H9 (cell line): ENCODE measurements at regions not wholly inside any gene's neighbourhood (a gene's known extent, or its start where the extent isn't known, plus 50 kb on each side); places are given as distances from the start of the nearest gene placed in this dataset.

ENCODE experiments used
- DNase-seq: peaks from one replicate; pipeline ENCODE4 v3.0.0-alpha.2; 2017
- H2AFZ ChIP-seq: one replicate; pipeline ENCODE4 v1.6.1; 2013; ENCODE audit warnings: mild to moderate bottlenecking, low read length, control low read depth, moderate library complexity
- H2AK5ac ChIP-seq: 2 replicates; pipeline ENCODE4 v1.6.1; 2013; ENCODE audit warnings: low read length, control low read depth, mixed read lengths; ENCODE audit not compliant: insufficient read length
- H2BK120ac ChIP-seq: one replicate; pipeline ENCODE4 v1.6.1; 2013; ENCODE audit warnings: low read depth, mild to moderate bottlenecking, low read length, control low read depth, inconsistent platforms; ENCODE audit not compliant: poor library complexity, severe bottlenecking
- H2BK12ac ChIP-seq: 2 replicates; pipeline ENCODE4 v1.6.1; 2013; ENCODE audit warnings: low read length, control low read depth, mixed read lengths, low read depth; ENCODE audit not compliant: insufficient read length
- H2BK15ac ChIP-seq: 2 replicates; pipeline ENCODE4 v1.6.1; 2013; ENCODE audit warnings: low read depth, low read length, control low read depth
- H2BK20ac ChIP-seq: one replicate; pipeline ENCODE4 v1.6.1; 2013; ENCODE audit warnings: low read depth, mild to moderate bottlenecking, low read length, control low read depth, inconsistent platforms; ENCODE audit not compliant: poor library complexity, severe bottlenecking
- H2BK5ac ChIP-seq: 2 replicates; pipeline ENCODE4 v1.6.1; 2013; ENCODE audit warnings: low read length, control low read depth, mixed read lengths; ENCODE audit not compliant: insufficient read length
- H3K14ac ChIP-seq: 2 replicates; pipeline ENCODE4 v1.6.1; 2013; ENCODE audit warnings: low read length, control low read depth; ENCODE audit not compliant: insufficient read depth
- H3K18ac ChIP-seq: 2 replicates; pipeline ENCODE4 v1.6.1; 2013; ENCODE audit warnings: low read depth, mild to moderate bottlenecking, mixed read lengths, low read length, control low read depth; ENCODE audit not compliant: insufficient read length
- H3K23ac ChIP-seq: 2 replicates; pipeline ENCODE4 v1.6.1; 2013; ENCODE audit warnings: low read length, control low read depth, mixed read lengths, low read depth; ENCODE audit not compliant: insufficient read length
- H3K23me2 ChIP-seq: 2 replicates; pipeline ENCODE4 v1.6.1; 2013; ENCODE audit warnings: low read depth, mild to moderate bottlenecking, mixed read lengths, low read length, control low read depth; ENCODE audit not compliant: insufficient read length, poor library complexity, severe bottlenecking
- H3K27ac ChIP-seq: 2 replicates; pipeline ENCODE4 v1.5.1; 2013; ENCODE audit warnings: low read length, control low read depth, mixed read lengths, low read depth; ENCODE audit not compliant: insufficient read length
- H3K27me3 ChIP-seq: 2 replicates; pipeline ENCODE4 v1.6.1; 2013; ENCODE audit warnings: low read length, control low read depth, inconsistent platforms; ENCODE audit not compliant: insufficient read depth
- H3K4ac ChIP-seq: 2 replicates; pipeline ENCODE4 v1.6.1; 2013; ENCODE audit warnings: low read depth, mild to moderate bottlenecking, control low read depth, inconsistent platforms, low read length, moderate library complexity
- H3K4me1 ChIP-seq: 2 replicates; pipeline ENCODE4 v1.6.1; 2013; ENCODE audit warnings: low read length, control low read depth, inconsistent platforms; ENCODE audit not compliant: insufficient read depth
- H3K4me2 ChIP-seq: 2 replicates; pipeline ENCODE4 v1.6.1; 2013; ENCODE audit warnings: low read length, control low read depth, mixed read lengths; ENCODE audit not compliant: insufficient read length, insufficient read depth
- H3K56ac ChIP-seq: 2 replicates; pipeline ENCODE4 v1.6.1; 2013; ENCODE audit warnings: low read depth, mild to moderate bottlenecking, mixed read lengths, low read length, control low read depth; ENCODE audit not compliant: insufficient read length
- H3K79me1 ChIP-seq: 2 replicates; pipeline ENCODE4 v1.6.1; 2013; ENCODE audit warnings: low read depth, mild to moderate bottlenecking, moderate library complexity, low read length, control low read depth, inconsistent platforms; ENCODE audit not compliant: insufficient read depth, poor library complexity, severe bottlenecking
- H3K79me2 ChIP-seq: 2 replicates; pipeline ENCODE4 v1.6.1; 2013; ENCODE audit warnings: low read length, control low read depth, inconsistent platforms; ENCODE audit not compliant: insufficient read depth
- H3K9ac ChIP-seq: 2 replicates; pipeline ENCODE4 v1.6.1; 2013; ENCODE audit warnings: low read length, control low read depth, mixed read lengths; ENCODE audit not compliant: insufficient read length; ENCODE audit errors: extremely low read depth
- H3K9me3 ChIP-seq: one replicate; pipeline ENCODE4 v1.6.1; 2013; ENCODE audit warnings: low read depth, low read length, inconsistent platforms; ENCODE audit not compliant: control insufficient read depth
- H3T11ph ChIP-seq: one replicate; pipeline ENCODE4 v1.6.1; 2013; ENCODE audit warnings: mild to moderate bottlenecking, low read length, control low read depth, inconsistent platforms
- H4K20me1 ChIP-seq: one replicate; pipeline ENCODE4 v1.6.1; 2013; ENCODE audit not compliant: control insufficient read depth, insufficient read length, insufficient read depth
- H4K5ac ChIP-seq: 2 replicates; pipeline ENCODE4 v1.6.1; 2013; ENCODE audit warnings: low read depth, mild to moderate bottlenecking, mixed read lengths, low read length, control low read depth; ENCODE audit not compliant: insufficient read length
- H4K8ac ChIP-seq: replicated peaks from 2 replicates; pipeline ENCODE4 v1.6.1; 2013; ENCODE audit warnings: low read length, control low read depth, mixed read lengths, low read depth; ENCODE audit not compliant: insufficient read length
- H4K91ac ChIP-seq: 2 replicates; pipeline ENCODE4 v1.6.1; 2013; ENCODE audit warnings: low read depth, mild to moderate bottlenecking, moderate library complexity, mixed read lengths, low read length, control low read depth; ENCODE audit not compliant: insufficient read length
- H3K27ac Mint-ChIP-seq, 3 experiments: 2 replicates in 2 of 3; 3 replicates in 1 of 3; pipeline ENCODE4 v1.8.0; 2020 to 2021; ENCODE audit warnings: mixed read lengths in 3 of 3, mild to moderate bottlenecking in 1 of 3, moderate library complexity in 1 of 3
- H3K27me3 Mint-ChIP-seq: 2 replicates; pipeline ENCODE4 v1.8.0; 2021; ENCODE audit warnings: low read depth, mild to moderate bottlenecking, moderate library complexity, mixed read lengths
- H3K36me3 Mint-ChIP-seq, 3 experiments: 2 replicates in 2 of 3; 3 replicates in 1 of 3; pipeline ENCODE4 v1.8.0; 2020 to 2021; ENCODE audit warnings: low read depth in 3 of 3, mixed read lengths in 3 of 3; ENCODE audit not compliant: insufficient read depth in 1 of 3
- H3K4me1 Mint-ChIP-seq, 2 experiments: 2 replicates each; pipeline ENCODE4 v1.8.0; 2020; ENCODE audit warnings: mixed read lengths in 2 of 2
- H3K4me3 Mint-ChIP-seq, 2 experiments: 2 replicates in 1 of 2; 3 replicates in 1 of 2; pipeline ENCODE4 v1.8.0; 2020 to 2021; ENCODE audit warnings: mild to moderate bottlenecking in 2 of 2, mixed read lengths in 2 of 2, moderate library complexity in 1 of 2
- H3K9me3 Mint-ChIP-seq, 2 experiments: 2 replicates in 1 of 2; 3 replicates in 1 of 2; pipeline ENCODE4 v1.8.0; 2020; ENCODE audit warnings: mild to moderate bottlenecking in 2 of 2, mixed read lengths in 2 of 2, moderate library complexity in 1 of 2
- WGBS: extraction: QIAGEN DNeasy Blood & Tissue Kit; methylation state at CpG from one replicate; pipeline ENCODE4 v1.1.7; 2013; ENCODE audit warnings: missing lambda C conversion rate, low lambda C conversion rate, mixed read lengths; ENCODE audit not compliant: insufficient read length; ENCODE audit errors: extremely low coverage; 5-methylcytosine and 5-hydroxymethylcytosine counted together
- TF ChIP-seq, protein P1 (sequence below): fragments of 200-600 bp; sonication (generic); conservative IDR thresholded peaks from 3 replicates; pipeline ENCODE4 v1.8.0; 2021; ENCODE audit warnings: antibody characterized with exemption, mild to moderate bottlenecking

DNA sequence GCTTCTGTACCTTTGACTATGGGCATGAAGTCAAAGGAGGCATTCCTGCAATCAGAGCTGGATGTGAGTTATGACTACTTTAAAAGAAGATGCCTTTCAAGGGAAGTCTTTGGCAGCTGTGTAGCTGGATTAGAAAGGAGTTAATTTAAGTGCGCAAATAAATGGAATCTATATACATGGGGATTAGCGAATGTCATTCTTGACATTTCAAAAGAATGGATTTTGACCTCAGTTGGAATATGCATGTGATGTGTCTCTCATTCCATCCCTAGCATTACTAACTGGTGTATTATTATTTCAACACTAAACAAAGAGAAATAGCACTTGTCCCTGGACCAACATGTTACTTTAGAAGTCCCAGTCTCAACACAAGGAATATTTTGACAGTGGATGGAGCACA lies 359.6 kb upstream of the SLC24A2 start:
- Histone ChIP-seq H2BK120ac (no peak overlapping the region), H3K4me2 (no peak overlapping the region), H3K14ac (no peak overlapping the region), H4K91ac (no peak overlapping the region), H3K56ac (no peak overlapping the region), H3K79me1 (no peaks in the 10 kb centered on the region), H2BK20ac (no peak overlapping the region), H2BK12ac (no peak overlapping the region), H2BK5ac (no peak overlapping the region), H3K4me1 (no peaks in the 10 kb centered on the region), H2AK5ac (no peak overlapping the region), H2AFZ (no peak overlapping the region), H3K23ac (no peak overlapping the region), H3K27ac (no peak overlapping the region), H3K9me3 (no peaks in the 10 kb centered on the region), H3K18ac (no peak overlapping the region), H3T11ph (no peak overlapping the region), H4K20me1 (no peaks in the 10 kb centered on the region), H4K5ac (no peak overlapping the region), H2BK15ac (no peak overlapping the region), H3K23me2 (no peaks in the 10 kb centered on the region), H3K9ac (no peak overlapping the region), H4K8ac (no peak overlapping the region), H3K4ac (no peak overlapping the region), H3K27me3 (no peaks in the 10 kb centered on the region), H3K79me2 (no peaks in the 10 kb centered on the region)
- no peaks in the 10 kb centered on the region for H3K9me3 Mint-ChIP-seq
- peaks cover 3 to 6% of the 10 kb centered on the region in 2 experiments for H3K4me1 Mint-ChIP-seq
- no peak overlapping the region for H3K4me3 Mint-ChIP-seq
- TF ChIP-seq, protein P1, sequence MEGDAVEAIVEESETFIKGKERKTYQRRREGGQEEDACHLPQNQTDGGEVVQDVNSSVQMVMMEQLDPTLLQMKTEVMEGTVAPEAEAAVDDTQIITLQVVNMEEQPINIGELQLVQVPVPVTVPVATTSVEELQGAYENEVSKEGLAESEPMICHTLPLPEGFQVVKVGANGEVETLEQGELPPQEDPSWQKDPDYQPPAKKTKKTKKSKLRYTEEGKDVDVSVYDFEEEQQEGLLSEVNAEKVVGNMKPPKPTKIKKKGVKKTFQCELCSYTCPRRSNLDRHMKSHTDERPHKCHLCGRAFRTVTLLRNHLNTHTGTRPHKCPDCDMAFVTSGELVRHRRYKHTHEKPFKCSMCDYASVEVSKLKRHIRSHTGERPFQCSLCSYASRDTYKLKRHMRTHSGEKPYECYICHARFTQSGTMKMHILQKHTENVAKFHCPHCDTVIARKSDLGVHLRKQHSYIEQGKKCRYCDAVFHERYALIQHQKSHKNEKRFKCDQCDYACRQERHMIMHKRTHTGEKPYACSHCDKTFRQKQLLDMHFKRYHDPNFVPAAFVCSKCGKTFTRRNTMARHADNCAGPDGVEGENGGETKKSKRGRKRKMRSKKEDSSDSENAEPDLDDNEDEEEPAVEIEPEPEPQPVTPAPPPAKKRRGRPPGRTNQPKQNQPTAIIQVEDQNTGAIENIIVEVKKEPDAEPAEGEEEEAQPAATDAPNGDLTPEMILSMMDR = no peak
- WGBS = no CpG with 5 or more reads among the region's 2 CpGs
- H3K36me3 Mint-ChIP-seq = no peaks in the 10 kb centered on the region
- no peaks in the 10 kb centered on the region for H3K27me3 Mint-ChIP-seq
- DNase-seq = no peak
- H3K27ac Mint-ChIP-seq = no peak overlapping the region
